ENCODE measurements at regions not wholly inside any gene's neighbourhood (a gene's known extent, or its start where the extent isn't known, plus 50 kb on each side); places are given as distances from the start of the nearest gene placed in this dataset.

GRCh38 chr9:74122216-74122615 lies 374.9 kb upstream of the RORB start:
- TF ChIP-seq, protein P1, sequence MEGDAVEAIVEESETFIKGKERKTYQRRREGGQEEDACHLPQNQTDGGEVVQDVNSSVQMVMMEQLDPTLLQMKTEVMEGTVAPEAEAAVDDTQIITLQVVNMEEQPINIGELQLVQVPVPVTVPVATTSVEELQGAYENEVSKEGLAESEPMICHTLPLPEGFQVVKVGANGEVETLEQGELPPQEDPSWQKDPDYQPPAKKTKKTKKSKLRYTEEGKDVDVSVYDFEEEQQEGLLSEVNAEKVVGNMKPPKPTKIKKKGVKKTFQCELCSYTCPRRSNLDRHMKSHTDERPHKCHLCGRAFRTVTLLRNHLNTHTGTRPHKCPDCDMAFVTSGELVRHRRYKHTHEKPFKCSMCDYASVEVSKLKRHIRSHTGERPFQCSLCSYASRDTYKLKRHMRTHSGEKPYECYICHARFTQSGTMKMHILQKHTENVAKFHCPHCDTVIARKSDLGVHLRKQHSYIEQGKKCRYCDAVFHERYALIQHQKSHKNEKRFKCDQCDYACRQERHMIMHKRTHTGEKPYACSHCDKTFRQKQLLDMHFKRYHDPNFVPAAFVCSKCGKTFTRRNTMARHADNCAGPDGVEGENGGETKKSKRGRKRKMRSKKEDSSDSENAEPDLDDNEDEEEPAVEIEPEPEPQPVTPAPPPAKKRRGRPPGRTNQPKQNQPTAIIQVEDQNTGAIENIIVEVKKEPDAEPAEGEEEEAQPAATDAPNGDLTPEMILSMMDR (conservative IDR thresholded peaks at IDR 0.05; ENCODE audit: low read length), result no peak
- no peak for TF ChIP-seq EZH2phosphoT487 (IDR thresholded peaks at IDR 0.05; ENCODE audit: borderline replicate concordance, low read depth, low read length)

Data from OCI-LY7 (cell line).